ENCODE measurements at regions not wholly inside any gene's neighbourhood (a gene's known extent, or its start where the extent isn't known, plus 50 kb on each side); places are given as distances from the start of the nearest gene placed in this dataset.

- TF ChIP-seq CTCF (IDR thresholded peaks at IDR 0.05) (no peak), POLR2A (IDR thresholded peaks at IDR 0.05) (no peak)
- H3K9me3 ChIP-seq, result no peaks in the 10 kb centered on the region
- no peaks in the 10 kb centered on the region for H3K27me3 ChIP-seq
- no peak overlapping the region for H3K27ac ChIP-seq
- no peak overlapping the region for H3K4me3 ChIP-seq
- H3K4me1 ChIP-seq, result no peaks in the 10 kb centered on the region
- 23 to 27% methylated on average over 8 of the region's 8 CpGs for WGBS, 2 donors
- DNase-seq (peak; percentile 20 to 46 (median 40)), ATAC-seq (peak; percentile 74)
- H3K36me3 ChIP-seq (replicated peaks in 1 of 2; ENCODE audit: insufficient read depth in 1 of 2, low read depth in 2 of 2), result no peaks in the 10 kb centered on the region
- intact Hi-C loops (cut with DNase I), result no loop called here
These were observed 286.1 kb upstream of the TENM3 start for GRCh38 chr4:181957088-181957487.

GRCh38 chr4:181958446-181958845 is 284.8 kb upstream of the TENM3 start:
- no peak for DNase-seq
- Histone ChIP-seq H3K27ac (no peak overlapping the region), H3K9me3 (no peaks in the 10 kb centered on the region), H3K36me3 (replicated peaks in 1 of 2; ENCODE audit: insufficient read depth in 1 of 2, low read depth in 2 of 2) (no peaks in the 10 kb centered on the region), H3K4me1 (no peaks in the 10 kb centered on the region), H3K4me3 (no peak overlapping the region), H3K27me3 (no peaks in the 10 kb centered on the region)
- intact Hi-C loops (cut with DNase I), result no loop called here
- TF ChIP-seq POLR2A (IDR thresholded peaks at IDR 0.05), result no peak
- no peak for TF ChIP-seq CTCF (IDR thresholded peaks at IDR 0.05)
- 44 to 48% methylated on average over 2 of the region's 2 CpGs for WGBS, 2 donors
- ATAC-seq, result no peak

- no peak for TF ChIP-seq CTCF (IDR thresholded peaks at IDR 0.05)
- TF ChIP-seq POLR2A (IDR thresholded peaks at IDR 0.05), result no peak
- no peaks in the 10 kb centered on the region for H3K9me3 ChIP-seq
- WGBS, 2 donors, result 48 to 49% methylated on average over 3 of the region's 3 CpGs
- no peaks in the 10 kb centered on the region for H3K4me1 ChIP-seq
- intact Hi-C loops (cut with DNase I), result no loop called here
- ATAC-seq, result no peak
- H3K4me3 ChIP-seq, result no peak overlapping the region
- H3K36me3 ChIP-seq (replicated peaks in 1 of 2; ENCODE audit: insufficient read depth in 1 of 2, low read depth in 2 of 2), result no peaks in the 10 kb centered on the region
- no peak for DNase-seq
- H3K27ac ChIP-seq, result no peak overlapping the region
- H3K27me3 ChIP-seq, result no peaks in the 10 kb centered on the region
These were observed 284.1 kb upstream of the TENM3 start for GRCh38 chr4:181959121-181959520.

GRCh38 chr4:181960384-181960783 is 282.8 kb upstream of the TENM3 start:
- DNase-seq (no peak), ATAC-seq (no peak)
- no peak for TF ChIP-seq CTCF (IDR thresholded peaks at IDR 0.05)
- TF ChIP-seq POLR2A (IDR thresholded peaks at IDR 0.05), result no peak
- 71% methylated on average over 3 of the region's 3 CpGs for WGBS, 2 donors
- Histone ChIP-seq H3K9me3 (no peaks in the 10 kb centered on the region), H3K27ac (no peak overlapping the region), H3K36me3 (replicated peaks in 1 of 2; ENCODE audit: insufficient read depth in 1 of 2, low read depth in 2 of 2) (no peaks in the 10 kb centered on the region), H3K4me1 (no peaks in the 10 kb centered on the region), H3K27me3 (no peaks in the 10 kb centered on the region), H3K4me3 (no peak overlapping the region)
- intact Hi-C loops (cut with DNase I), result no loop called here

GRCh38 chr4:181962321-181962720 is 280.9 kb upstream of the TENM3 start:
- Histone ChIP-seq H3K4me3 (no peak overlapping the region), H3K4me1 (no peaks in the 10 kb centered on the region), H3K9me3 (no peaks in the 10 kb centered on the region), H3K27ac (no peak overlapping the region), H3K27me3 (no peaks in the 10 kb centered on the region), H3K36me3 (replicated peaks in 1 of 2; ENCODE audit: insufficient read depth in 1 of 2, low read depth in 2 of 2) (no peaks in the 10 kb centered on the region)
- no peak for TF ChIP-seq CTCF (IDR thresholded peaks at IDR 0.05)
- TF ChIP-seq POLR2A (IDR thresholded peaks at IDR 0.05), result no peak
- no peak for ATAC-seq
- no peak for DNase-seq
- intact Hi-C loops (cut with DNase I), result no loop called here
- WGBS, 2 donors, result 53 to 58% methylated on average over 4 of the region's 4 CpGs
